HCT116 (cell line): ENCODE measurements at regions not wholly inside any gene's neighbourhood (a gene's known extent, or its start where the extent isn't known, plus 50 kb on each side); places are given as distances from the start of the nearest gene placed in this dataset.

ENCODE experiments used
- ATAC-seq: fragments of 200-7000 bp; cut with Tn5 transposase; 2 replicates; pipeline ENCODE4 v1.9.1; 2020; ENCODE audit warnings: mild to moderate bottlenecking, moderate library complexity
- BruUV-seq: library from RNA; stranded (reverse); fragments of 400-500 nt; replicated peaks from 2 replicates; lab custom pipeline; 2021; lab: Mats Ljungman, UMichigan
- CTCF ChIA-PET: fragments of 300-600 bp; sonication (Branson Sonifier 250); formaldehyde crosslinking; loops from one replicate; lab custom pipeline; 2021; ENCODE audit warnings: antibody characterized with exemption; lab: Charles Lee
- POLR2A ChIA-PET: fragments of 300-600, 350-600 bp; sonication (Branson Sonifier 250); formaldehyde crosslinking; loops from one replicate; lab custom pipeline; 2021; ENCODE audit warnings: antibody characterized with exemption; lab: Charles Lee
- RAD21 ChIA-PET, 2 experiments: fragments of 300-600 bp; sonication (Branson Sonifier 250); formaldehyde crosslinking; loops; one replicate each; lab custom pipeline; 2023; ENCODE audit warnings: low total read pairs in 2 of 2; ENCODE audit not compliant: uncharacterized antibody in 2 of 2, unreplicated experiment in 2 of 2, low non-redundant PET in 1 of 2; lab: Charles Lee
- DNase-seq: peaks from one replicate; pipeline ENCODE4 v3.0.0-alpha.2; 2010; ENCODE audit warnings: low read depth, low spot score
- H2AFZ ChIP-seq: fragments of 200-600 bp; shearing (Covaris generic), sonication (generic); 2 replicates; pipeline ENCODE4 v1.6.1; 2017; ENCODE audit warnings: low read depth, mixed run types, mixed read lengths, antibody characterized with exemption, low read length; ENCODE audit not compliant: poor library complexity, severe bottlenecking
- H3K27ac ChIP-seq: 2 replicates; pipeline ENCODE4 v1.5.1; 2012; ENCODE audit warnings: low read depth, low read length
- H3K27me3 ChIP-seq: fragments of 200-600 bp; sonication (generic); 2 replicates; pipeline ENCODE4 v1.6.1; 2016; ENCODE audit warnings: mixed run types, low read length, mixed read lengths; ENCODE audit not compliant: insufficient read depth
- H3K36me3 ChIP-seq, 2 experiments: fragments of 200-500 bp in 1 of 2; fragments of 200-600 bp in 1 of 2; sonication (Bioruptor generic) in 1 of 2; sonication (generic) in 1 of 2; 2 replicates each; pipeline versions ENCODE4 v1.5.1 to v1.6.1; 2014 to 2016; ENCODE audit warnings: low read length in 2 of 2, inconsistent platforms in 1 of 2, mixed read lengths in 1 of 2, mixed run types in 1 of 2; ENCODE audit not compliant: insufficient read depth in 2 of 2, control insufficient read depth in 1 of 2
- H3K4me1 ChIP-seq, 2 experiments: fragments of 200-600 bp in 1 of 2; sonication (generic) in 1 of 2; 2 replicates each; pipeline versions ENCODE4 v1.5.1 to v1.6.1; 2012 to 2017; ENCODE audit warnings: low read length in 2 of 2, inconsistent platforms in 1 of 2, mild to moderate bottlenecking in 1 of 2, mixed read lengths in 1 of 2, mixed run types in 1 of 2, moderate library complexity in 1 of 2; ENCODE audit not compliant: insufficient read depth in 2 of 2, control insufficient read depth in 1 of 2
- H3K4me2 ChIP-seq: fragments of 200-600 bp; sonication (generic); 2 replicates; pipeline ENCODE4 v1.6.1; 2017; ENCODE audit warnings: mixed run types, low read length, mixed read lengths
- H3K4me3 ChIP-seq, 2 experiments: fragments of 200-600 bp in 1 of 2; sonication (generic) in 1 of 2; replicated peaks in 1 of 2; 2 replicates each; pipeline ENCODE4 v1.5.1; 2011 to 2016; ENCODE audit warnings: low read length in 2 of 2, control low read depth in 1 of 2, low read depth in 1 of 2, mild to moderate bottlenecking in 1 of 2, mixed read lengths in 1 of 2, mixed run types in 1 of 2
- H3K79me2 ChIP-seq: fragments of 200-600 bp; sonication (generic); 2 replicates; pipeline ENCODE4 v1.6.1; 2017; ENCODE audit warnings: mild to moderate bottlenecking, mixed run types, low read length, moderate library complexity, mixed read lengths; ENCODE audit not compliant: insufficient read depth
- H3K9ac ChIP-seq: fragments of 200-600 bp; sonication (generic); 2 replicates; pipeline ENCODE4 v1.6.1; 2016; ENCODE audit warnings: low read length, mixed read lengths
- H3K9me2 ChIP-seq: fragments of 200-600 bp; sonication (generic), shearing (Covaris generic); 2 replicates; pipeline ENCODE4 v1.6.1; 2017; ENCODE audit warnings: mixed run types, mild to moderate bottlenecking, moderate library complexity; ENCODE audit not compliant: insufficient read depth
- H3K9me3 ChIP-seq, 2 experiments: fragments of 200-500 bp in 1 of 2; fragments of 200-600 bp in 1 of 2; sonication (Bioruptor generic) in 1 of 2; sonication (generic) in 1 of 2; 2 replicates each; pipeline ENCODE4 v1.6.1; 2014 to 2017; ENCODE audit warnings: low read length in 2 of 2, mixed read lengths in 2 of 2, inconsistent platforms in 1 of 2, low read depth in 1 of 2, mild to moderate bottlenecking in 1 of 2, mixed run types in 1 of 2, moderate library complexity in 1 of 2; ENCODE audit not compliant: control insufficient read depth in 1 of 2, insufficient read depth in 1 of 2
- H4K20me1 ChIP-seq: fragments of 200-600 bp; sonication (generic), shearing (Covaris generic); 2 replicates; pipeline ENCODE4 v1.6.1; 2017; ENCODE audit warnings: mixed run types, mild to moderate bottlenecking, moderate library complexity; ENCODE audit not compliant: insufficient read depth
- CEBPB ChIP-seq: IDR thresholded peaks from 2 replicates; pipeline ENCODE4 v1.6.1; 2012; ENCODE audit warnings: low read depth
- EGR1 ChIP-seq: IDR thresholded peaks from 2 replicates; pipeline ENCODE4 v1.6.1; 2012; ENCODE audit warnings: low read depth
- EZH2 ChIP-seq: fragments of 200-600 bp; sonication (generic); IDR thresholded peaks from 2 replicates; pipeline ENCODE4 v1.6.1; 2017; ENCODE audit warnings: antibody characterized with exemption, mixed run types
- EZH2phosphoT487 ChIP-seq: fragments of 200-600 bp; IDR thresholded peaks from 2 replicates; pipeline ENCODE4 v1.6.1; 2018; ENCODE audit warnings: antibody characterized with exemption, borderline replicate concordance
- FOSL1 ChIP-seq: IDR thresholded peaks from 2 replicates; pipeline ENCODE4 v1.6.1; 2012; ENCODE audit warnings: low read depth
- JUND ChIP-seq: IDR thresholded peaks from 2 replicates; pipeline ENCODE4 v1.6.1; 2012
- POLR2AphosphoS5 ChIP-seq: IDR thresholded peaks from 2 replicates; pipeline ENCODE4 v1.6.1; 2011; ENCODE audit warnings: mild to moderate bottlenecking, low read depth, low read length, moderate library complexity
- RAD21 ChIP-seq: IDR thresholded peaks from 2 replicates; pipeline ENCODE4 v1.6.1; 2012; ENCODE audit warnings: low read depth, mild to moderate bottlenecking
- SIN3A ChIP-seq: IDR thresholded peaks from 2 replicates; pipeline ENCODE4 v1.6.1; 2012; ENCODE audit warnings: low read depth
- SP1 ChIP-seq: IDR thresholded peaks from 2 replicates; pipeline ENCODE4 v1.6.1; 2012; ENCODE audit warnings: low read depth
- SRF ChIP-seq: IDR thresholded peaks from 2 replicates; pipeline ENCODE4 v1.6.1; 2012; ENCODE audit warnings: low read depth
- TCF7L2 ChIP-seq: IDR thresholded peaks from 2 replicates; pipeline ENCODE4 v1.7.0; 2011; ENCODE audit warnings: borderline replicate concordance, inconsistent platforms; ENCODE audit not compliant: insufficient read depth, insufficient read length; ENCODE audit errors: extremely low read depth
- YY1 ChIP-seq: IDR thresholded peaks from 2 replicates; pipeline ENCODE4 v1.6.1; 2011; ENCODE audit warnings: low read length, low read depth, moderate library complexity, mild to moderate bottlenecking; ENCODE audit not compliant: insufficient replicate concordance; ENCODE audit errors: extremely low read depth
- ZFX ChIP-seq: fragments of 450-650 bp; IDR thresholded peaks from 2 replicates; pipeline ENCODE4 v1.6.1; 2017
- ZNF274 ChIP-seq: fragments of 200-500 bp; sonication (Bioruptor generic); IDR thresholded peaks from 2 replicates; pipeline ENCODE4 v1.6.1; 2014; ENCODE audit warnings: mild to moderate bottlenecking, low read depth, low read length, inconsistent platforms
- intact Hi-C: fragments of 100-400 bp; cut with micrococcal nuclease; formaldehyde crosslinking; loops from 2 replicates; pipeline ENCODE4 v1.10.0; 2022
- TF ChIP-seq, protein P1 (sequence below): IDR thresholded peaks from 2 replicates; pipeline ENCODE4 v1.6.1; 2012
- TF ChIP-seq, protein P2 (sequence below), 3 experiments: fragments of 200-600 bp in 1 of 3; sonication (generic) in 1 of 3; IDR thresholded peaks in 2 of 3; conservative IDR thresholded peaks in 1 of 3; 2 replicates each; pipeline ENCODE4 v1.5.1; 2012 to 2017; ENCODE audit warnings: low read depth in 2 of 3, low read length in 2 of 3, antibody characterized with exemption in 1 of 3, borderline replicate concordance in 1 of 3, control low read depth in 1 of 3, mild to moderate bottlenecking in 1 of 3, mixed read lengths in 1 of 3, mixed run types in 1 of 3, moderate library complexity in 1 of 3; ENCODE audit not compliant: insufficient read depth in 1 of 3
- TF ChIP-seq, protein P3 (sequence below): IDR thresholded peaks from 2 replicates; pipeline ENCODE4 v1.6.1; 2011; ENCODE audit warnings: mild to moderate bottlenecking, low read length, moderate library complexity; ENCODE audit not compliant: insufficient replicate concordance; ENCODE audit errors: extremely low read depth

DNA sequence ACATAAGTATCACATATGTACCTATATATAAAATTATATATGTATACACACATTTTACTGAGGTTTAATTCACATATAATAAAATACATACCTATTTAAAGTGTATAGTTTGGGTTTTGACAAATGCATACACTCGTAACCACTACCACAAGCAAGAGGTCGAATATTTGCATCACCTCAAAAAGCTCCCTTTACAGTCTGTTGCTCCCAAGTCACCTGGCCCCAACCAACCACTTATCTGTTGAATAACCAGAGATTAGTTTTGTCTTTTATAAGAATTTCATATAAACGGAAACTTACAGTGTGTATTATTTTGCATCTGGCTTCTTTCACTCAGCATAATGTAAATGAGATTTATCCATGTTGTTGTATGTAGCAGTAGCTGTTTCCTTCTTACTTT is 218.9 kb downstream of the MAT2B start:
- H3K79me2 ChIP-seq = no peaks in the 10 kb centered on the region
- no peak for TF ChIP-seq EZH2
- no peak for TF ChIP-seq FOSL1
- TF ChIP-seq YY1 = no peak
- no peak for TF ChIP-seq JUND
- TF ChIP-seq, protein P1, sequence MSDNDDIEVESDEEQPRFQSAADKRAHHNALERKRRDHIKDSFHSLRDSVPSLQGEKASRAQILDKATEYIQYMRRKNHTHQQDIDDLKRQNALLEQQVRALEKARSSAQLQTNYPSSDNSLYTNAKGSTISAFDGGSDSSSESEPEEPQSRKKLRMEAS = no peak
- TF ChIP-seq ZFX = no peak
- no peak for TF ChIP-seq EGR1
- no peak for TF ChIP-seq SIN3A
- TF ChIP-seq CEBPB = no peak
- no peak for TF ChIP-seq RAD21
- no peak for TF ChIP-seq EZH2phosphoT487
- no peak for TF ChIP-seq POLR2AphosphoS5
- TF ChIP-seq SRF = no peak
- TF ChIP-seq, all 23 proteins: peak for 0
- intact Hi-C loops = no loop called here
- H2AFZ ChIP-seq = no peak overlapping the region
- no peaks in the 10 kb centered on the region for H3K9me3 ChIP-seq
- ChIA-PET RAD21 (no interaction called here), CTCF (no interaction called here), POLR2A (no interaction called here)
- no TSS peak for BruUV-seq
- no peaks in the 10 kb centered on the region for H3K36me3 ChIP-seq
- no peak overlapping the region for H3K4me2 ChIP-seq
- no peaks in the 10 kb centered on the region; the same call in 1 of the 2 replicates for H4K20me1 ChIP-seq
- no peaks in the 10 kb centered on the region for H3K4me1 ChIP-seq
- H3K4me3 ChIP-seq = no peak overlapping the region
- H3K9me2 ChIP-seq = no peaks in the 10 kb centered on the region
- no peak overlapping the region for H3K9ac ChIP-seq
- DNase-seq = no peak
- ATAC-seq = no peak
- H3K27me3 ChIP-seq = no peaks in the 10 kb centered on the region
- H3K27ac ChIP-seq = no peak overlapping the region

DNA sequence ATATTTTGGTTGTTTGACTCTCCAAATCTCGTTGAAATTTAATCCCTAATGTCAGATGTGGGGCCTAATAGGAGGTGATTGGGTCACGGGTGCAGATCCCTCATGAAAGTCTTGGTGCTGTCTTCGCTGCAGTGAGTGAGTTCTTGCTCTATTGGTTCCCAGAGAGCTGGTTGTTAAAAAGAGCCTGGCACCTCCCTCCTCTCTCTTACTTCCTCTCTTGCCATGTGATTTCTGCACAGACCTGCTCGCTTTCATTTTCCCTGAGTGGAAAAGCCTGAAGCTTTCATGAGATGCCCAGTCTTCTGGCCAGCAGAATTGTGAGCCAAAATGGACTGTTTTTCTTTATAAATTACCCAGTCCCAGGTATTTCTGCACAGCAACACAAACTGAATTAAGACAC is 221.6 kb downstream of the MAT2B start:
- DNase-seq (no peak), ATAC-seq (no peak)
- H3K4me2 ChIP-seq = no peak overlapping the region
- no peaks in the 10 kb centered on the region for H3K36me3 ChIP-seq
- H2AFZ ChIP-seq = no peak overlapping the region
- ChIA-PET RAD21 (no interaction called here), CTCF (no interaction called here), POLR2A (no interaction called here)
- no peaks in the 10 kb centered on the region for H3K9me3 ChIP-seq
- H3K27me3 ChIP-seq = no peaks in the 10 kb centered on the region
- no TSS peak for BruUV-seq
- no peak overlapping the region for H3K9ac ChIP-seq
- TF ChIP-seq EGR1 (no peak), TCF7L2 (no peak), SRF (no peak), ZNF274 (no peak), JUND (no peak), SP1 (no peak), RAD21 (no peak), ZFX (no peak)
- TF ChIP-seq, protein P2, sequence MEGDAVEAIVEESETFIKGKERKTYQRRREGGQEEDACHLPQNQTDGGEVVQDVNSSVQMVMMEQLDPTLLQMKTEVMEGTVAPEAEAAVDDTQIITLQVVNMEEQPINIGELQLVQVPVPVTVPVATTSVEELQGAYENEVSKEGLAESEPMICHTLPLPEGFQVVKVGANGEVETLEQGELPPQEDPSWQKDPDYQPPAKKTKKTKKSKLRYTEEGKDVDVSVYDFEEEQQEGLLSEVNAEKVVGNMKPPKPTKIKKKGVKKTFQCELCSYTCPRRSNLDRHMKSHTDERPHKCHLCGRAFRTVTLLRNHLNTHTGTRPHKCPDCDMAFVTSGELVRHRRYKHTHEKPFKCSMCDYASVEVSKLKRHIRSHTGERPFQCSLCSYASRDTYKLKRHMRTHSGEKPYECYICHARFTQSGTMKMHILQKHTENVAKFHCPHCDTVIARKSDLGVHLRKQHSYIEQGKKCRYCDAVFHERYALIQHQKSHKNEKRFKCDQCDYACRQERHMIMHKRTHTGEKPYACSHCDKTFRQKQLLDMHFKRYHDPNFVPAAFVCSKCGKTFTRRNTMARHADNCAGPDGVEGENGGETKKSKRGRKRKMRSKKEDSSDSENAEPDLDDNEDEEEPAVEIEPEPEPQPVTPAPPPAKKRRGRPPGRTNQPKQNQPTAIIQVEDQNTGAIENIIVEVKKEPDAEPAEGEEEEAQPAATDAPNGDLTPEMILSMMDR (IDR thresholded peaks at IDR 0.05 in 2 of 3, conservative IDR thresholded peaks at IDR 0.05 in 1 of 3; ENCODE audit: borderline replicate concordance in 1 of 3, insufficient read depth in 1 of 3, low read depth in 2 of 3, low read length in 2 of 3) = no peak
- TF ChIP-seq, protein P3, sequence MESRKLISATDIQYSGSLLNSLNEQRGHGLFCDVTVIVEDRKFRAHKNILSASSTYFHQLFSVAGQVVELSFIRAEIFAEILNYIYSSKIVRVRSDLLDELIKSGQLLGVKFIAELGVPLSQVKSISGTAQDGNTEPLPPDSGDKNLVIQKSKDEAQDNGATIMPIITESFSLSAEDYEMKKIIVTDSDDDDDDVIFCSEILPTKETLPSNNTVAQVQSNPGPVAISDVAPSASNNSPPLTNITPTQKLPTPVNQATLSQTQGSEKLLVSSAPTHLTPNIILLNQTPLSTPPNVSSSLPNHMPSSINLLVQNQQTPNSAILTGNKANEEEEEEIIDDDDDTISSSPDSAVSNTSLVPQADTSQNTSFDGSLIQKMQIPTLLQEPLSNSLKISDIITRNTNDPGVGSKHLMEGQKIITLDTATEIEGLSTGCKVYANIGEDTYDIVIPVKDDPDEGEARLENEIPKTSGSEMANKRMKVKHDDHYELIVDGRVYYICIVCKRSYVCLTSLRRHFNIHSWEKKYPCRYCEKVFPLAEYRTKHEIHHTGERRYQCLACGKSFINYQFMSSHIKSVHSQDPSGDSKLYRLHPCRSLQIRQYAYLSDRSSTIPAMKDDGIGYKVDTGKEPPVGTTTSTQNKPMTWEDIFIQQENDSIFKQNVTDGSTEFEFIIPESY = no peak
- no peaks in the 10 kb centered on the region for H3K4me1 ChIP-seq
- no peaks in the 10 kb centered on the region for H3K9me2 ChIP-seq
- H3K79me2 ChIP-seq = no peaks in the 10 kb centered on the region
- H3K27ac ChIP-seq = no peak overlapping the region
- intact Hi-C loops = no loop called here
- no peaks in the 10 kb centered on the region for H4K20me1 ChIP-seq
- H3K4me3 ChIP-seq = no peak overlapping the region
